ENCODE measurements at regions not wholly inside any gene's neighbourhood (a gene's known extent, or its start where the extent isn't known, plus 50 kb on each side); places are given as distances from the start of the nearest gene placed in this dataset.

DNA sequence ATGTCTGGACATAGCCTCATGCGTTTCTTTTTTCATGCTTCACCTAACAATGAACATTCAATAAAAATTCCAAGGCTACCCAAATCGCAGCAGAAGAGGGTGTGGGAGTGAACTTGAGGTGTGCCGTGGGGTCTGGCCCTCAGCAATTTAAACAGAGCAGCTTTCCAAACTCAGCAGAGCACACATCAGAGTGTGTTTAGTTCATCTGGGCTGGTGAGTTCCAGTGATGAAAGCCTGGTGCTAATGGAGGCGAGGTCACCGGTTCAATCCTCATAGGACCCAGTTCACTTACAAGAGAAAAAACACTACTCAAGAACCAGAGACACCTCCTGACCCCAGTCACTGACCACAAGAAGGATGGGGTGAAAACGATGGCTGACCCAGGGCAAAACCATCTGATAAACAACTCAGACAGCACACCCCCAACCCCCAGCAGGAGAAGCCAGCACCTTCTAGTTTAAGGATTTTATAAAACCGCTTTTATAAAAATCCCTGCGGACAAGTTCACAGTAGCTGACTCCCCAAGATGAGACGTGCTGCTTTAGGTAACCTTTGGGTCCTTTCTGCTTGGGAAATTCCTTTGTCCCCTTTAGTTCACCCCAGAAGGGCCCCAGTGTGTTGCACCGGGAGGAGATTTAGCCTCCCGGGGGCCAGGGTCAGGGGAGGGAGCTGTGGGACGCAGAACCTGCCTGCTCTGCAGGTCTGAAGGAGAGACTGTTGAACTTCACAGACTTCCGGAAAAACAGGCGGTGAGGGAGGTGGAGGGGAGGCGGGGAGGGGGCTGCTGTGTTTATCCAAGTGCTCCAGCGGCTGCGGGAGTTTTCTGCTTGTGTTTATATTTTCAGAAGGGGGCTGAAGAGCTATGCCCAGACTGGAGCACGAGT is 152.7 kb upstream of the SOX11 start:
- DNase-seq (ENCODE audit: low spot score), result no peak

DNA sequence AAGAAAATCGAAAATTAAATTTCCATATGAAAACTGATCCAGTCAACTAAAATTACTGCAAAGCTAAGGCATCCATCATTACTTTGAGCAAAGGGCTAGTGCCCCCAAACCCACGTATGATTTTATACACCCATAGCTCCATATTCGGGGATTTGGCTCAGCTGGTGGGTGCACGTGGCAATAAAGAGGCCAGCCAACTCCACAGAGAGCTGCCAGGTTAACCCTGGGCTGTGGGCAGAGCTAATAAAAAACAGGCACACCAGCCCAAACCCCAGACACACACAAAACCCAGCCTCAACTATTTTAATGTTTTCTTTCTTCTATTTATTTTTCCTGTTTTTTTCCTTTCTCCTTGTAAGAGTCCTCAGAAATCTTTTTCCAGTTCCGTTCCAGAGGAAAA is 151.3 kb upstream of the SOX11 start:
- no peak for DNase-seq (ENCODE audit: low spot score)

DNA sequence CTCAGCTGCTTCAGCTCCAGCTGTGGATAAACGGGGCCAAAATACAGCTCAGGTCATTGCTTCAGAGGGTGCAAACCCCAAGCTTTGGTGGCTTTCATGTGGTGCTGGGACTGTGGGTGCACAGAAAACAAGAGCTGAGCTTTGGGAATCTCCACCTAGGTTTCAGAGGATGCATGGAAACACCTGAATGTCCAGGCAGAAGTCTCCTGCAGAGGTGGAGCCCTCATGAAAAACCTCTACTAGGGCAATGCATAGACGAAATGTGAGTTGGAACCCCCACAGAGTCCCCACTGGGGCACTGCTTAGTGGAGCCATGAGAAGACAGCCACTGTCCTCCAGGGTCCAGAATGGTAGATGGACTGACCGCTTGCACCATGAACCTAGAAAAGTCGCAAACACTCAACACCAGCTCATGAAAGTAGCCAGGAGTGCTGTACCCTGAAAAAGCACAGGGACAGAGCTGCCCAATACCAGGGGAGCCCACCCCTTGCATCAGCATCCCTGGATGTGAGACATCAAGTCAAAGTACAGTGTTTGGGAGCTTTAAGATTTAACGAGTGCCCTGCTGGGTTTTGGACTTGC is 147.9 kb upstream of the SOX11 start:
- no peak for DNase-seq (ENCODE audit: low spot score)

DNA sequence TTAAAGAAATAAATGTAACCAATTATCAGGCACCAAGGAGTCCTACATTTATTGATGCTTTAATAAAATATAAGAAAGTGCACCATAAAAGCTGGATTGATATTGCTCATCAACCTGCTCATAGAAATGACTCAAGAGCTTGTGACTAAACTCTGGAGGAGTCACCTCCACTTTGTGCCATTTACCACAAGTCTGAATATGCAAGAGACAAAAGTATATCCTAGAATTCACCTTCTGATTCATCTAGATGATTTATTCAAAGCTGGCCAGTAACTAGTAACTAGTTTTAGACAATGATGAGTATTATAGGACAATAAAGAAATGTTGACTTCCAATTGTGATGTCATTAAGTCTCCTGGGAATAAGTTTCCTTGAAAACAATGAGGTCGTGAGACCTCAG is 146.0 kb upstream of the SOX11 start:
- no peak for DNase-seq (ENCODE audit: low spot score)

DNA sequence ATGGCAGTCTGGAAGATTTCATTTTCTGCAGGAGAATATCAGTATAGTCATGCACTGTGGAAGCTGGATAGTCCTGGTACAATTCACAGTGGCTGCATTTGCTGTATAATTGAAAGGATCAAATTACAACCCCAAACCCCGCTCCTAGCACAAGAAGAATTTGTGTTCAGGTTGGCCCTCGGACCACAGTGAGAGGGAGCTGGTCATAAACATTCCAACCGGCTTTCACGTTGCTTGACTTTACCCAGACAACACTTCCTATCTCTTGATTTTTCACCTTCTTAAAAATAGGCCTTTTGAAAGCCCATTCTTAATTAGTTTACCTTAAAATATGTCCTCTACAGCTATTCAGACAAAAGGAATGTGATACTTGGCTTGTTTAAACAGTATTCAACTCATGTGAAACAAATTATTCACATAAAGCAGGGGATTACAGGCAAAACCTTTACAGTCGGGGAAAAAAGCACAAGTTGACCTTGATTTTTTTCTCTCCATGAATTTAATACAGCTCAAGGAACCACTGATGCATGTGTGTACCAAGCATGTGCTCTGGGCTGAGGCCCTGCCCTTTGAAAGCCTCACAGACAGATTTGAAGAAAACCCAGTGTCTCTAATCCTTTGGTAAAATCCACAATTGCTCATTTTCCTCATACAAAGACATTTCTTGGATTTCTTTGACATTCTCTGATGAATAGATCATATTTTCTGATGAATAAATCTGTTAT is 143.0 kb upstream of the SOX11 start:
- DNase-seq (ENCODE audit: low spot score), result no peak

DNA sequence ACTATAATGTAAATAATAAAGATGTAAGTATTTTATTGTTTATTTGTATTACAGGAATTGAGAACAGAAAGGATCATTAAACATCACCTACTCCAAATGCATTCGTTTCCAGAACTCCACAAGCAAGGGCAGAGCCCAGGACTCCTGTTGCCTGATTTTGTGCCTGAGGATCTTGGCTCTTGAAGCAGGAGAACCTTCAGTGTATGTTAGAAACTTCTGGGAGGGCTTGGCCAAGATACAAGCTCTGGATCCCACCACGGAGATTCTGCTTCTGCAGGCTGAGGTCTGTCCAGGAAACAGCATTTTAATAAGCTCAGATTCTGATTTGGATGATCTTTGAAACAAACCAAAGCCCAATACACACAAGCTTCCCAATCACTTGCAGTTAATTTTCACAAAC is 142.4 kb upstream of the SOX11 start:
- DNase-seq (ENCODE audit: low spot score), result no peak

DNA sequence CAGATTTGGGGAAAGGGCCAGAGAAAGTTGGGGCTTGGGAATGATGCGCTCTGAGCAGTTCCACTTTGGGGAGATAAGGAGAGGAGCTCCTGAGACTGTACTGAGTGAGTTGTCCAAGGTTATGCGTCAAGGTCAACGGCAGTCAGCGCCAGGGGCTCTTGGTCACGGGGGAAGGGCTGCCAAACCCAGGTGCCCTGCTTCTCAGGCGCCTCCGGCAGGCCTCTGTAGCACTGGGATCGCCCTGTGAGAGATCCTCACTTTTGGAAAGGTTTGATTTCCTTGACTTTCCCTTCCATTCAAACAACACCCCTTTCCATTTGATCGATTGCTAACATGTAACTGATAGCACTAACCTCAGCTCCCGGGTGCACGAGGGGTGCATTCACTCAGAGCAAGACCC is 136.5 kb upstream of the SOX11 start:
- DNase-seq (ENCODE audit: low spot score), result no peak

DNA sequence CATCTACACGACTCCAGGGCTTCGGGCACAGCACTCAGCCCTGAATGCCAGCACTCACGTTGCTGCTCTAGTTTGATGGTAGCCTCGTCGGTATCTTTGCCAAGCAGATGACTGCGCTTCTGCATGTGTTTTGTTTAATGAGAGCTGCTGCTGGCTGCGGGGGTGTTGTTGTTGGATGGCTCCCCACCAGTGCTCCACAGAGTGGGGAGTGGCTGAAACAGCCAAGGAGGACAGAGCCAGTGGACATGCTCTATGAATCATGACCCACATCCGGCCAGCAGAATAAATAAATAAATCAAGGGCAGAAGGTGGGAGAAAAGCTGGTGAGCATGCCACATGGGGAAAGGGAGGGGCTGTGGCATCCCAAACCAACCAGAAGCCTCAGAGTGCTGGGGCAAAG is 131.2 kb upstream of the SOX11 start:
- DNase-seq (ENCODE audit: low spot score), result no peak

DNA sequence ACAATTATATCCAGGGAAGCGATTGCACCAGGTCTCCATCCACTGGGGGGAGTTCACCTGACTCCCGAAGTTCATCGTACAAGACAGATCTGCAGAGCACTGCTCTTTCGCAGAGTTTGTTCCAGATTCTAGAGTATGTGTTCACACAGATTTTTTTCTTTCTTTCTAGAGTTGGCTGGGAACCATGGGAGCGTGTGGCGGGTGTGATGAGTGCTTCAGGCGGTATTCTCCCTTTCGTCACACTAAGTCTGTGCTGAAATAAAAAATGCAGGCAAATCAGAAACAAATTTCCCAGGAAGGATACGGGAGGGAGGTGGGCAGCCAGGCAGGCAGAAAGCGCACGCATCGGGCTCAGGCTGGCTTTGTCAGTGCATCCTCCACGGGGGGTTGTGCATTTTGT is 129.8 kb upstream of the SOX11 start:
- no peak for DNase-seq (ENCODE audit: low spot score)

DNA sequence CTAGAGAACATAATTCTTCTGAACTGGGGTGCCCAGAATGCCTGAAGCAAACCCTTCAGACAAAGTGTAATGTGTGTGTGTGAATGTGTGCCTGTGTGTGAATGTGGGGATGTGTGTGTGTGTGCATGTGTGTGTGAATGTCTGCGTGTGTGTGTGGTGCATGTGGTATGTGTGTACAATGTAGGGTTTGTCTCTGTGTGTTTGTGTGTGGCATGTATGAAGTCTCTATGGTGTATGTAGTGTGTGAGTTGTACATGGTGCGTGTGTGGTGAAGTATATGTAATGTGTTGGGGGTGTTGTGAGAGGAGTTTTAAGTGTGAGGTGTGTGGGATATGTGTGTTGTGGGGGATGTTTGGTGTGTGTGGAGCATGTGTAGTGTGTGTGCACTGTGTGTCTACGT is 129.3 kb upstream of the SOX11 start:
- no peak for DNase-seq (ENCODE audit: low spot score)

DNA sequence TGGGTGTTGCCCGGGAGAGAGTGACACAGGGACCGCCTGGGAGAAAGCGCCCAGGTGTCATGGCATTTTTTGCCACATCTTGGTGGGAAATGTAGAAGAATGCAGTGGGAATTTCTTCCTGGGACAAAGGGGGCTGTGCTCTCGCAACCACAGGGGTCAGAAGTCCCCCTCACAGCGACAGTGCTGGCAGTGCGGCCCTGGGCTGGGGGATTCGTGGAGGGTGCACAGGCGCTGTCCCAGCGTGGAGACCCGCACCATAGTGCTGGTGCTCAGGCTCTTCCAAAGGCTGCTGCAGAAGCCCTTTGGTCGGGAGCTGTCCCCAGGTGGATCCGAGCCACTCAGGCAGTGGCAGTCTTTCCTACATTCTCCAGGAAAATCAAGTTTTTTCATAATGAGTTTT is 128.8 kb upstream of the SOX11 start:
- DNase-seq (ENCODE audit: low spot score), result no peak

DNA sequence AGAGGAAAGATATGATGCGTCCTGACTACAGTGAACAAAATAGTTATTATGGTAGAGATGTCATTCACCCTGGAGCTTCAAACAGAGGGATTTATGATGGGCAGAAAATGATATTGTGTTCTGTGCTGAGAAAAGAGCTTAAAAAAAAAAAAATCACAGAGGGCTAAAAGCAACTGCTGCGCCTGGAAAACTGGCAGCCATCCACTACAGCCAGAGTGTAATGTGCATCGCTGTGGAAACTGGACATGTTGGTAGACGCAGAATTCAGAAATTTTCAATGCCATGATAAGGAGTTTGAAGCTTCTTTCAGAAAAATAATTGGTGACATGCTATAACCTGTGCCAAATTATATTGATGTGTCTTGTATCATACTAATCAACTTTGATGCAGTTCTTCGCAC is 122.9 kb upstream of the SOX11 start:
- DNase-seq (ENCODE audit: low spot score), result no peak

DNA sequence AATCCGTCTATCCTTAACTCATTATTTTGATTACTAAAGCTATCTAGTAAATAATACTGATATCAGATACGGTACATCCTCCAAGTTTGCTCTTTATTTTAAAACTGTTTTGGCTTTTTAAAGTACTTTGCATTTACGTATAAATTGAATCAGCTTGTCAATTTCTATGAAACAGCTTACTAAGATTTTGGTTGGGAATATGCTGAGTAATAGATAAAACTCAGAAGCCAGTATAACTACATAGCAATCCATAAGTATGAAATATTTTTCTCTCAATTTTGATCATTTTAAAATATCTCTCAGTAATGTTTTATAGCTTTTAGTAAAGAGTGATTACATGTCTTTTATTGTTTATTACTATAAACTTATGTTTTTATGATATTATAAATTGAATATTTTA is 116.2 kb upstream of the SOX11 start:
- no peak for DNase-seq (ENCODE audit: low spot score)

DNA sequence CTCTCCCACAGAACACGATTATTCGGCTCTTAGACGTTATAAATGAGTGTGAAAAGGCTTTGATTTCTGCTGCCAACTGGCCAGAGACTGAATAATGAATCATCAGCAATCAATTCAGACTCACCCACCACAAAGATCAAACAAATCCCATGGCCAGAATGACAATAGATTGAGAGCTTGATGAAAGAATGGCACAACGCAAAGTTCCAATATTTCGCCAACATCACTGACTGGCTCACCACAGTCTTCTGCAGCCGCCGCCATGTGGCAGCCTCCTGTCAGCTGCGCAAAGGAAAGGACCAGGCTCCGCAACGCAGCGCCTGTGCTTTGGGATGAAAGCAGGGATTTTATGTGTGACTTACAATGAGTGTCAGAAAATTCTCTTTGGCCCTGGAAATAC is 104.4 kb upstream of the SOX11 start:
- DNase-seq (ENCODE audit: low spot score), result no peak

DNA sequence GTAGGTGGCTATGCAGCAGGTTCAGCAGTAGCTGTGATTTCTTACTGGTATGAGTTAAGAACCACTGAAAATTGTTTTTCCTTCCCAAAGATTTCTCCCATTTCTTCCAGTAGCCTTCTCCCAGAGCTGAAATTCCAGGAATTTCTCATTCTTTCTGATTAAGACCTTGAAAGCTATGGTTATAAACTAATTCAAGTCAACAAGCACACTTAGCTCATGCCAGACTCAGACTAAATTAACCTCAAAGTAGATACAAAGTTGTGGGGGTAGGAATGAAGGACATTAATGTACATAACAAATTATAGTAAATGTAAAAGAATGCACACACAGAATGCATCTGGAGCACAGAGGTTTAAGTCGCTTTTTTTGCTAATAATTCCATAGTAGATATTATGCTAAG is 103.6 kb upstream of the SOX11 start:
- DNase-seq (ENCODE audit: low spot score), result no peak

DNA sequence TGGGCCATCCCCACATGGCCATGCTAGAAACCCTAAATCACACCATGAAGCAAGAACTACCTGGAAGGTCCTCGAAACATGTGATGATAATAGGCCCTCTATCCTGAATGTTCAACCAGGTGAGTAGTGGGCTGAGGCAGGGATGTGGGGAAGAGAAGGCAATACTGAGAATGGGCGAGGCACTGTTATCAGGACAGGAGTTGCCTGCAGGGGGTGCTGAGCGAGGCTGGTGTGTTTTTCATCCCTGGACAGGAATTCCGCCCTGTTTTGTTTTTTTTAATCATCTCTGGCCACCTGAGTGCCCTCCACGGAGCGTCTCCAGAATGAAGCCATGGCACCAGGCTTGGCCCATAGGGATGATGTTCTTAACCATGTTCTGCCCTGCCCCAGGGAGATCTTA is 103.0 kb upstream of the SOX11 start:
- no peak for DNase-seq (ENCODE audit: low spot score)

DNA sequence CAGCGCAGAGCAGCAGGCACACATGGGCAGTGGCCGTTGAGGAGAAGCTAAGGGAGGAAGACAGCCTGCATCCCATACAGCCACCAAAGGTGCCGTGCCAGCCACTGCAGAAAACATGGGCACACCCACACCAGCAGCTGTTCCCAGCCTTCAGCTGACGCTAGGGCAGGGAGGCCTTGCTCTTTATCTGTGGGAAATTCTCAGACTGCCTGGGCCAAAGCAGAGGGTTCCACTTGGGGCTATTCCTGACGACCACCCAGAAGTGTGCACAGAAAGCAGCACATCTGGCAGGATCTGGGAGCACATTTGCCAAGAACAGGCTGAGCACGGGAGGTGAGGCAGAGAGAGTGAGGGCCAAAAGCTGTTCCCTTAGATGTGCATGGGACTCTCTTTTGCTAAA is 101.3 kb upstream of the SOX11 start:
- peak; percentile 77 for DNase-seq (ENCODE audit: low spot score)

DNA sequence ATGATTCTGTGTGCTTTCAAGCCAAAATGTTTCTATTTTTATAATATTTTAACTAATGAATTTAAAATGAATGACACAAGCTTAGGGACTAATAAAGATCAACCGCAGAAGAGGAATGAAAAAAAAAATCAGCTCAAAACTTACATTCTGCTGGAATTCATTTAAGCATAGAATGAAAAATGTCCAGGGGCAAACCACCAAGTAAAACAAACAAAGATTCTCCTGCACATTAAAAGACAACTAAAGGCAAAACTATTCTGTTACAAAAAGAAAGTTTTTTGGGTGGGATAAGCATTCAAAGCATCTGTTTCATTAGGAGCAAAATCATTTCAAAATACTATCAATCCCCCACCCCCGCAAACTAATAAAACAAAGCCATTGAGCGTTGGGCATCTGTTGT is 99.3 kb upstream of the SOX11 start:
- no peak for DNase-seq (ENCODE audit: low spot score)

DNA sequence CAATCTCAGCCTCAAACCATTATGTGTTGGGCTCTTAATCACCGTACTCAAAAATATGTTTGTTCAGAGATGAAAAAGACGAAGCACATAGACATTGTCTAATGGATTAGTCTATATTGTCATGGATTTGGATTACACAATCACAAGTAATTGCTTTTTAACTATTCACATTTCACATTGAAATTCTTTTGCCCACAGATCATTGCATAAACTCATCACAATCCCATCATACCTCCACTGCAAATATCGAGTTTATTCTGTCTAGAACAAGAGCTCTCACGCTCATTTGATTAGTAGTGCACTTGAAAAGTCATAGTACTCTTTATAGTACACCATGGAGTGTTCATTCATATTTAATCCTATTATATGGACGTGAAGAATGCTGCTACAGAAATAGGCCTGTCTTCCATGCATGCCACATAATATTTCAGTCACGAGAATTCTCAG is 97.9 kb upstream of the SOX11 start:
- no peak for DNase-seq (ENCODE audit: low spot score)

DNA sequence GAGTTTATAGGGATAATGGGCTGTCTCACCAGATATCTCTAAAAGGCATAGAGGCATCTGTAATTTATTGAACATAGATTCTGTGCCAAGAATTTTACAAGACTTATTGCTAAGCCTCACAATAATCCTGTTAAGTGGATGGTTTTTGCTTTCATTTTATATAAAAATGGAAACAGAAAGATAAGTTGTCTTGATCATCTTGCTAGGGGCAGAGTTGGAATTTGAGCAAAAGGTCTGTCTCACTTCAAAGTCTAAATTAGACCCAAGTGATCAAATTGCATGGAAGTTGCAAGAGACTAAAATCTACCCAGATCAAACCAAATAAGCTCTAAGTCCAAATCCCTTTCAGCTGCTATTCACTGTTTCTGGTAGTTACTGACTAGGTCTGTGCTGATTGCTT is 95.3 kb upstream of the SOX11 start:
- no peak for DNase-seq (ENCODE audit: low spot score)

DNA sequence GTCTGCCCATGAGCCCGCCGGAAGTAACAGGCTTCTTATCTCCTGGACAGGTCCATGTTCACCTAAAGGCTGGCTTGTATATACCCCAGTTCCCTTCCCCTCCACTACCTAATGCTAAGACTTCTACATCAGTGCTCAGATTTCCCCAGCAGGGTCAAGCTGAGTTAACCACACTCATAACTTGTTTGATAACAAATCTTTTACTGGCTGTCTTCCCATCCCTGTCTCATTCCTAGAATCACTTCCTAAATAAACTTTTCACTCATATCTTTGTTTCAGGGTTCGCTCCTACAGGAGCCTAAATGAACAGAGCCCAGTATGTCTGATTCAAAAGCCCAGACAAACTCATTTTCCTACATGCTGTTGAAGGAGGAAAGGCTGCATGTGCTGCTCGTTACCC is 94.0 kb upstream of the SOX11 start:
- DNase-seq (ENCODE audit: low spot score), result no peak

DNA sequence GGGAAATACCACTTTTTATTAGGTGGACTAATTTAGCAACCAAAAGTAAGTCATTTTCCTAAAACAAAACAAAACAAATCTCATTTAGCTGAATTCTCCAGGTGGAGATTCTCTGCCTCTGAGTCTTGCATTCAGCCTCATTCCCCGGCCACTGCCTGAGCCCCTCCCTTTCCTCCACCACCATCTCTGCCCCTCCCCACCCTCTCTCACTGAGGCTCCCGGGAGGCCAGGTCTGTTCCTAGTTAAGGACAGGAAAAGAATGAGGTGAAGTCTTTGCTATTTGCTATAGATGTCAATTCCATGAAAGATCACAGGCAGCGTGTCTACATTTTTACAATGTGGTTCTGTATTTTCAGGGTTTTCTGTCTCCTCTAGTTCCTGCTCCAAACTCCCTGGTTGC is 83.0 kb upstream of the SOX11 start:
- no peak for DNase-seq (ENCODE audit: low spot score)

DNA sequence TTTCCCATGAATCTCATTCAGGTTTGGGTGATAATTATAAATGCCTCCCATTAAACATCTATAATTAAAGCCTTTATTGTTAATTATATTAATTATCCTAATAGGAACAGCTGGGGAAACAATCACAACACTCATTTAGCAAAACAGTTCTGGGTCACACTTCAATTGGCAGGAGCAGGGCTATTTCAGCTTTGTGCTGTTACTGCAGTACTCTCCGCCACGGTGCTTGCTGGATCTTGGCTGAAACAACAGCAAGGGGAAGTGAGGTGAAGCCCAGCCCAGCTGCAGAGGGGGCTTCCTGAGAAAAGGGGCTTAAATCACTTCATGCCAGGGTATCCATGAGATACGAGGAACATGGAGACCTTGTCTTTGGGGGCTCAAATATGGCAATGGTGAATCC is 79.5 kb upstream of the SOX11 start:
- no peak for DNase-seq (ENCODE audit: low spot score)
